ENCODE measurements at regions not wholly inside any gene's neighbourhood (a gene's known extent, or its start where the extent isn't known, plus 50 kb on each side); places are given as distances from the start of the nearest gene placed in this dataset.
A peak's percentile ranks its signal among the peaks of the same experiment; 100 is the strongest.

DNA sequence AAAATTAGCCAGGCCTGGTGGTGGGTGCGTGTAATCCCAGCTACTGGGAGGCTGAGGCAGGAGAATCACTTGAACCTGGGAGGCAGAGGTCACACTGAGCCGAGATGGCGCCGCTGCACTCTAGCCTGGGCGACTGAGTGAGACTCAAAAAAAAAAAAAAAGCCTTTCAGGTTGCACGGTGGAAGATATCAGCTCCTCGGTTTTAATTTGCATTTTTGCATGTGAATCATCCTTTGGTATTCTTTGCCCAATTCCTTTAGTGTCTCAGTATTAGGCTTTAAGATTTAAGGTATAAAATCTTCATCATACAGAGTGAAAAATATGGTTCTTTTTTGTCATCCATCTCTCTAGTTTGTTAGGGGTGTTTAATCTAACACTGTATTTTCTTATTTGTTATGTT is 173.6 kb upstream of the S1PR3 start:
- Histone ChIP-seq H2AFZ (ENCODE audit: low read depth) (no peak overlapping the region), H3K36me3 (replicated peaks in 1 of 2; ENCODE audit: control insufficient read depth in 1 of 2, insufficient read depth in 2 of 2, low read length in 1 of 2) (no peaks in the 10 kb centered on the region), H3K4me3 (ENCODE audit: low read depth in 2 of 2, low read length in 1 of 2) (no peak overlapping the region), H3K4me2 (no peak overlapping the region), H3F3A (replicated peaks; ENCODE audit: insufficient read depth) (peaks cover 23% of the 10 kb centered on the region), H3K9me3 (no peaks in the 10 kb centered on the region), H3K79me2 (ENCODE audit: insufficient read depth) (no peaks in the 10 kb centered on the region), H4K20me1 (ENCODE audit: insufficient read depth) (no peaks in the 10 kb centered on the region), H3K27me3 (ENCODE audit: insufficient read depth) (no peaks in the 10 kb centered on the region), H3K27ac (ENCODE audit: low read depth in 2 of 2, low read length in 1 of 2) (peak overlapping the region; percentile 32 to 80; a peak in 3 of 4 replicates), H3K4me1 (ENCODE audit: control insufficient read depth in 1 of 2, insufficient read depth in 2 of 2, low read depth in 1 of 2, low read length in 1 of 2) (peaks cover 35 to 54% of the 10 kb centered on the region in 2 experiments), H3K9me2 (no peaks in the 10 kb centered on the region), H3K9ac (no peak overlapping the region)
- POLR2A ChIA-PET, result no interaction called here
- DNase-seq, result no peak
- WGBS (ENCODE audit: low lambda C conversion rate), result 67% methylated on average over 7 of the region's 7 CpGs
- TF ChIP-seq SMC3 (IDR thresholded peaks at IDR 0.05; ENCODE audit: low read depth, low read length), result no peak
- no peak for TF ChIP-seq RAD21 (IDR thresholded peaks at IDR 0.05; ENCODE audit: low read length)
- no peak for TF ChIP-seq FOSL2 (IDR thresholded peaks at IDR 0.05; ENCODE audit: borderline replicate concordance, low read depth)
- CTCF ChIA-PET, result no interaction called here

DNA sequence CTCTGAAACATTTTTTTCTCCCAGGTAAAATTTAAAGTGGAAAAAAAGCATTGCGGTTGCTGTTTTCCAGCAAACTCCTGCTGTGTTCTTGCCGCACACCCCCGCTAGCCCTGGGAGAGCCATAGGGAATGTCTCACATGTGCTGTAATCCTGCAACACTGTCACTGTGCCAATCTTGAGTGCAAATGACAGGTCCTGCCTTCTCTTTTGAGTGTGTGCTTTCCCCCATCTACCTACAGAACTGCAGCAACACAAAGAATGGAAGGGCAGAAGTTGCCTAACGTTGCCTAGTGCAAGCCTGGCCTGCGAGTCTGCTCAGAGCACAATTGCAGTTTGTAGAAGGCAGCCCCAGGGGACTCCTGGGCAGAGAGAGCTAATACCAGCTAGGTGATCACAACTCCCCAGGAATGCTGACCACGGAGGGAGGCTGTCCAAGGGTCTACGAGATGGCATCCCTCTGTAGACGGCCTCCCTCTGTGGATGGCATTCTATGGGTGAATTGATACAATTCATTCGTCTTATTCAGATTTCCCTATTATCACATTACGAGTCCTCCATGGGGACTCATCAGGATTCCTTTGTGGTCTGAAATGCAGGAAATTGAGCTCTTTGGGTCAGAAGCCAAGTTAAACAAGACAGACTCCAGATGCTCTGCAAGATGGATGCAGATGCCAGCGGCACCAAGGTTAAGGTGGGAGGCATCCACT is 172.6 kb upstream of the S1PR3 start:
- Histone ChIP-seq H2AFZ (ENCODE audit: low read depth) (peak overlapping the region; percentile 44; the same call in 1 of the 2 replicates), H3K27ac (ENCODE audit: low read depth in 2 of 2, low read length in 1 of 2) (peak overlapping the region; percentile 66 to 80), H3K4me2 (peak overlapping the region; percentile 54; the same call in 1 of the 2 replicates), H3K27me3 (ENCODE audit: insufficient read depth) (no peaks in the 10 kb centered on the region), H3K9me3 (no peaks in the 10 kb centered on the region), H3K4me3 (ENCODE audit: low read depth in 2 of 2, low read length in 1 of 2) (no peak overlapping the region), H4K20me1 (ENCODE audit: insufficient read depth) (no peaks in the 10 kb centered on the region), H3K36me3 (replicated peaks in 1 of 2; ENCODE audit: control insufficient read depth in 1 of 2, insufficient read depth in 2 of 2, low read length in 1 of 2) (no peaks in the 10 kb centered on the region), H3K4me1 (ENCODE audit: control insufficient read depth in 1 of 2, insufficient read depth in 2 of 2, low read depth in 1 of 2, low read length in 1 of 2) (peaks cover 32 to 53% of the 10 kb centered on the region in 2 experiments), H3F3A (replicated peaks; ENCODE audit: insufficient read depth) (peaks cover 23% of the 10 kb centered on the region), H3K9ac (peak overlapping the region; percentile 13; the same call in 1 of the 2 replicates), H3K79me2 (ENCODE audit: insufficient read depth) (no peaks in the 10 kb centered on the region), H3K9me2 (no peaks in the 10 kb centered on the region)
- CTCF ChIA-PET, result no interaction called here
- DNase-seq, result no peak
- WGBS (ENCODE audit: low lambda C conversion rate), result 26% methylated on average over 10 of the region's 11 CpGs
- POLR2A ChIA-PET, result no interaction called here
- peak; percentile 94 for TF ChIP-seq TEAD4 (IDR thresholded peaks at IDR 0.05; ENCODE audit: borderline replicate concordance, insufficient read depth)
- TF ChIP-seq RFX5 (IDR thresholded peaks at IDR 0.05; ENCODE audit: low read length), result no peak
- TF ChIP-seq NFIC (IDR thresholded peaks at IDR 0.05; ENCODE audit: borderline replicate concordance), result peak; percentile 98
- TF ChIP-seq, protein P1, sequence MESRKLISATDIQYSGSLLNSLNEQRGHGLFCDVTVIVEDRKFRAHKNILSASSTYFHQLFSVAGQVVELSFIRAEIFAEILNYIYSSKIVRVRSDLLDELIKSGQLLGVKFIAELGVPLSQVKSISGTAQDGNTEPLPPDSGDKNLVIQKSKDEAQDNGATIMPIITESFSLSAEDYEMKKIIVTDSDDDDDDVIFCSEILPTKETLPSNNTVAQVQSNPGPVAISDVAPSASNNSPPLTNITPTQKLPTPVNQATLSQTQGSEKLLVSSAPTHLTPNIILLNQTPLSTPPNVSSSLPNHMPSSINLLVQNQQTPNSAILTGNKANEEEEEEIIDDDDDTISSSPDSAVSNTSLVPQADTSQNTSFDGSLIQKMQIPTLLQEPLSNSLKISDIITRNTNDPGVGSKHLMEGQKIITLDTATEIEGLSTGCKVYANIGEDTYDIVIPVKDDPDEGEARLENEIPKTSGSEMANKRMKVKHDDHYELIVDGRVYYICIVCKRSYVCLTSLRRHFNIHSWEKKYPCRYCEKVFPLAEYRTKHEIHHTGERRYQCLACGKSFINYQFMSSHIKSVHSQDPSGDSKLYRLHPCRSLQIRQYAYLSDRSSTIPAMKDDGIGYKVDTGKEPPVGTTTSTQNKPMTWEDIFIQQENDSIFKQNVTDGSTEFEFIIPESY (IDR thresholded peaks at IDR 0.05; ENCODE audit: borderline replicate concordance, low read depth), result peak; percentile 84
- TF ChIP-seq, protein P2, sequence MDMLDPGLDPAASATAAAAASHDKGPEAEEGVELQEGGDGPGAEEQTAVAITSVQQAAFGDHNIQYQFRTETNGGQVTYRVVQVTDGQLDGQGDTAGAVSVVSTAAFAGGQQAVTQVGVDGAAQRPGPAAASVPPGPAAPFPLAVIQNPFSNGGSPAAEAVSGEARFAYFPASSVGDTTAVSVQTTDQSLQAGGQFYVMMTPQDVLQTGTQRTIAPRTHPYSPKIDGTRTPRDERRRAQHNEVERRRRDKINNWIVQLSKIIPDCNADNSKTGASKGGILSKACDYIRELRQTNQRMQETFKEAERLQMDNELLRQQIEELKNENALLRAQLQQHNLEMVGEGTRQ (IDR thresholded peaks at IDR 0.05; ENCODE audit: borderline replicate concordance, low read depth, low read length), result no peak
- TF ChIP-seq, protein P3, sequence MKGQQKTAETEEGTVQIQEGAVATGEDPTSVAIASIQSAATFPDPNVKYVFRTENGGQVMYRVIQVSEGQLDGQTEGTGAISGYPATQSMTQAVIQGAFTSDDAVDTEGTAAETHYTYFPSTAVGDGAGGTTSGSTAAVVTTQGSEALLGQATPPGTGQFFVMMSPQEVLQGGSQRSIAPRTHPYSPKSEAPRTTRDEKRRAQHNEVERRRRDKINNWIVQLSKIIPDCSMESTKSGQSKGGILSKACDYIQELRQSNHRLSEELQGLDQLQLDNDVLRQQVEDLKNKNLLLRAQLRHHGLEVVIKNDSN (IDR thresholded peaks at IDR 0.05; ENCODE audit: borderline replicate concordance, low read depth), result no peak
- peak; percentile 62 to 97 for TF ChIP-seq EP300 (IDR thresholded peaks at IDR 0.05; ENCODE audit: borderline replicate concordance in 1 of 2, low read depth in 1 of 2, low read length in 1 of 2)
- no peak; the same call in 1 of the 2 replicates for TF ChIP-seq SMC3 (IDR thresholded peaks at IDR 0.05; ENCODE audit: low read depth, low read length)
- no peak for TF ChIP-seq CHD2 (IDR thresholded peaks at IDR 0.05; ENCODE audit: low read length, partially characterized antibody)
- TF ChIP-seq, protein P4, sequence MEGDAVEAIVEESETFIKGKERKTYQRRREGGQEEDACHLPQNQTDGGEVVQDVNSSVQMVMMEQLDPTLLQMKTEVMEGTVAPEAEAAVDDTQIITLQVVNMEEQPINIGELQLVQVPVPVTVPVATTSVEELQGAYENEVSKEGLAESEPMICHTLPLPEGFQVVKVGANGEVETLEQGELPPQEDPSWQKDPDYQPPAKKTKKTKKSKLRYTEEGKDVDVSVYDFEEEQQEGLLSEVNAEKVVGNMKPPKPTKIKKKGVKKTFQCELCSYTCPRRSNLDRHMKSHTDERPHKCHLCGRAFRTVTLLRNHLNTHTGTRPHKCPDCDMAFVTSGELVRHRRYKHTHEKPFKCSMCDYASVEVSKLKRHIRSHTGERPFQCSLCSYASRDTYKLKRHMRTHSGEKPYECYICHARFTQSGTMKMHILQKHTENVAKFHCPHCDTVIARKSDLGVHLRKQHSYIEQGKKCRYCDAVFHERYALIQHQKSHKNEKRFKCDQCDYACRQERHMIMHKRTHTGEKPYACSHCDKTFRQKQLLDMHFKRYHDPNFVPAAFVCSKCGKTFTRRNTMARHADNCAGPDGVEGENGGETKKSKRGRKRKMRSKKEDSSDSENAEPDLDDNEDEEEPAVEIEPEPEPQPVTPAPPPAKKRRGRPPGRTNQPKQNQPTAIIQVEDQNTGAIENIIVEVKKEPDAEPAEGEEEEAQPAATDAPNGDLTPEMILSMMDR (IDR thresholded peaks at IDR 0.05), result no peak
- TF ChIP-seq ELF1 (IDR thresholded peaks at IDR 0.05), result peak; percentile 55; the same call in 1 of the 2 replicates
- TF ChIP-seq, protein P5, sequence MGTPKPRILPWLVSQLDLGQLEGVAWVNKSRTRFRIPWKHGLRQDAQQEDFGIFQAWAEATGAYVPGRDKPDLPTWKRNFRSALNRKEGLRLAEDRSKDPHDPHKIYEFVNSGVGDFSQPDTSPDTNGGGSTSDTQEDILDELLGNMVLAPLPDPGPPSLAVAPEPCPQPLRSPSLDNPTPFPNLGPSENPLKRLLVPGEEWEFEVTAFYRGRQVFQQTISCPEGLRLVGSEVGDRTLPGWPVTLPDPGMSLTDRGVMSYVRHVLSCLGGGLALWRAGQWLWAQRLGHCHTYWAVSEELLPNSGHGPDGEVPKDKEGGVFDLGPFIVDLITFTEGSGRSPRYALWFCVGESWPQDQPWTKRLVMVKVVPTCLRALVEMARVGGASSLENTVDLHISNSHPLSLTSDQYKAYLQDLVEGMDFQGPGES (IDR thresholded peaks at IDR 0.05; ENCODE audit: low read depth, low read length), result no peak
- TF ChIP-seq, protein P6, sequence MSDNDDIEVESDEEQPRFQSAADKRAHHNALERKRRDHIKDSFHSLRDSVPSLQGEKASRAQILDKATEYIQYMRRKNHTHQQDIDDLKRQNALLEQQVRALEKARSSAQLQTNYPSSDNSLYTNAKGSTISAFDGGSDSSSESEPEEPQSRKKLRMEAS (IDR thresholded peaks at IDR 0.05; ENCODE audit: low read depth), result peak; percentile 49; the same call in 1 of the 2 replicates
- no peak for TF ChIP-seq RAD21 (IDR thresholded peaks at IDR 0.05; ENCODE audit: low read length)
- TF ChIP-seq RCOR1 (IDR thresholded peaks at IDR 0.05; ENCODE audit: low read length), result no peak
- peak; percentile 84; the same call in 1 of the 2 replicates for TF ChIP-seq POLR2AphosphoS5 (IDR thresholded peaks at IDR 0.05; ENCODE audit: low read depth, low read length)
- no peak for TF ChIP-seq YY1 (IDR thresholded peaks at IDR 0.05; ENCODE audit: low read depth)
- TF ChIP-seq MXI1 (IDR thresholded peaks at IDR 0.05; ENCODE audit: low read depth, low read length), result no peak
